NCI-H1417 (cell line): ENCODE measurements at regions not wholly inside any gene's neighbourhood (a gene's known extent, or its start where the extent isn't known, plus 50 kb on each side); places are given as distances from the start of the nearest gene placed in this dataset.

Experiments used
- DNase-seq, 3 experiments: peaks; one replicate each; lab custom pipeline; 2025; lab: John Stamatoyannopoulos, UW

- DNase-seq = peak in 2 of 3 experiments; percentile 20 to 75
These were observed 339.8 kb upstream of the CDH7 start for GRCh38 chr18:65411061-65411460.

- DNase-seq = peak in 1 of 3 experiments; percentile 38
These were observed 341.6 kb upstream of the CDH7 start for GRCh38 chr18:65409261-65409660.

- no peak for DNase-seq
These were observed 347.3 kb upstream of the CDH7 start for GRCh38 chr18:65403534-65403933.

DNA sequence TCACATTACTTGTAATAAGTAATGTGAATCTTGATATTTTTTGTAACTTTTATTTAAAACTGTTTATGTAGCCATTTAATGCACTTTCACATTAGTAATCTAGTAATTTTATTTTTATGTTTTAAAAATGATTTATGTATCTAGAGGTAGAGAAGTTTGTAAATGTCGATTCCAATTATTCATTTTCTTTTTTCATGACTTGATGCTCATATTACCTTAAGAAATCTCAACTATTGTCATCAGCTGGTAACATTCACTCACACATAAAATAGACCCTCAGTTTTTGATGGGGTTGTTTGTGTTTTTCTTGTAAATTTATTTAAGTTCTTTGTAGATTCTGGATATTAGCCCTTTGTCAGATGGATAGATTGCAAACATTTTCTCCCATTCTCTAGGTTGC lies 351.7 kb upstream of the CDH7 start:
- DNase-seq = no peak

DNA sequence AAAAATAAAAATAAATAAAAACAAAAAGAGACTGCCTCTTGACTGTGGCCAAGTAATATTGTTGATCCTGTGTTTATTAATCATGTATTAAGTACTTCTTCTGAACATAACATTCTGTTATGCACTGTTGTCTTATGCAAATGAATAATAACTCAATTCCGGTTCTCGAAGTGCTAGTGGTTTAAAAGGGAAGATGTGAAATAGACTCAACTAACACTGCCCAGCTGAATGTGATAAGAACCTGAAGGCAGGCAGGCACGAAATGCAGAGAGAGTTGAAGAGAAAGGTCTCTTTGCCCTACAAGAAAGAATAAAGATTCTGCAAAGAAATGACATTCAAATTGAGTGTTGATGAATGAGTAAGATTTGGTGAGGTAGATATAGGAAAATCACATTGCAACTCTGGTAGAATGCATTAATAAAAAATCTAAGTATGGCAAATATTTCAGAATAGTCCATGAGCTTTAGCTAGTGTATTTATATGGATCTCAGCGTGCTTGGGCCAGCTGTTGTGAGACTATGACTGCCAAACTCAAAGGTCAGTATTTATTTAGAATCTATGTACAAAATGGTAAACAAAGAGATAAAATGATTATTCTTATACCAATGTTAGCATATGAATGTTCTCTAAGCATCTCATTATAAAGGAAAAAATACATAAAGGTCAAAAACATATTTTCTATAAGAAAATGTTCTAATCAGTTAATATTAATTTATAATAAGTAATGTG lies 352.3 kb upstream of the CDH7 start:
- no peak for DNase-seq

DNA sequence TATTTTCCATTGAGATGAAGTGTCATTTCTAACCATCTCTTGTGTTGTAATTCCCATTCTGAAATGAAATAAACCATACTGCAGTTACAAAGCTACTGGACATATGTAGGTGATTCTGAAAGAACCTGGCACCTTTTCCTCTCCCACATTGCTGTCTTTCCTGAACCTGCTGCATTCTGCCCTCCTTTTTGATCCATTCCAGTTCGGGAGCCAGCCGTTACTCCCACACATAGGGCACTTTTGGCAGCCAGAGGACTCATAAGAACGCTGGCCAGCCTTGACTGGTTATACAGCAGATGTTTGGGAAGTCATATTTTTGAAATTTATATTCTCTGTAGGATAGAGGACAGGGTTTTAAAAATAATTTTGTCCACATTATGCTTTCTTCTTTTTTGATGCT lies 369.8 kb upstream of the CDH7 start:
- DNase-seq = no peak

DNA sequence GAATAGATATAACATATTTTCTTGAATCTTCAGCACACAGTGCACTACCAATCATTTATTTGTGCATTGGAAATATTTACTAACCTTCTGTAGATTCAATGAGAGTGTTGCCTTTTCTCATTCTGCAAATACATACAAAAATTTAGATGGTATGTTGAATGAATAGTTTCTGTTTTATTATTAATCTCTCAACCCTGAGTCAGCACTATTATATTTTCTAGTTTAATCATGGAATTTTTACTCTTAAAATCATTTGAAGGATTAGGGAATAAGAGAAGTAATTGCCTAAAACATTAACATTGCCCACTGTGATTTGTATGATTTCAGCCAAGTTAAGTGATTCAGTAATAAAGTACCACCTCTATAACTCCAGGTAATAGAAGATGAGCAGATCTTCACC lies 370.2 kb upstream of the CDH7 start:
- DNase-seq = no peak

GRCh38 chr18:65372904-65373303 lies 377.9 kb upstream of the CDH7 start:
- no peak for DNase-seq

DNA sequence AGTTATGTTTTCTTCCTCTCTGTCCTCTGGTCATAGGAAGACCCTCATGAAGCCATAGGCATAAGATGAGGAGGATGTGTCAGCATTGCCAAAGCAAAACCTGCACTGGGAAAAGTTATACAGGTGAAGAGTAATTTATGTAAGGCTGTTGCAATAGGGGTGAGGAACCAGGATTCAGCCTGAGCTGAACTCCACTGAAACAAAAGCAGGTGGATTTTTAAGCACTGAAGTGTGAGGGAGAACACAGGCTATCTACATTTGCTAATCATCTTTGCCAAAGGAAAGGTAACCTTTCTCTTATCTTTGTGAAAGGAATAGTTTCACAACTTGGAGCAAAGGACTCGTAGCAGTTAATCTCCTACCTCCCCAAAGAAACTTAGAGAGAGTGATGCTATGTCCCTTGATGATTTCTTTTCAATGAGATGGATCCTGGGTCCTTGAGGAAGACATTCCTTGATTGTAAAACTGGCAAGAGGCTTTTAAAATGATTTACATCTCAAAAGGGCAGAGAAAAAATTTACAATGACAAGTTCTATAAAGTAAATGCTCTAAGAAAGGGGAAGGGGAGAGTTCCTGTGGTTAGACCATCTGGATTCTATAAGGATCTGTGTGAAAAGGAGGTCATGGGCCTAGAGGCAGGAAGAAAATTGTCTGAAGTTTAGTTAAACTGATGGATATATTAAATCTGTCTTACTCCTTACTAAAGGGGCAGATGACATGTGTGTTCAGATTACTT lies 385.4 kb upstream of the CDH7 start:
- DNase-seq = no peak

GRCh38 chr18:65363911-65364632 lies 386.7 kb upstream of the CDH7 start:
- no peak for DNase-seq

DNA sequence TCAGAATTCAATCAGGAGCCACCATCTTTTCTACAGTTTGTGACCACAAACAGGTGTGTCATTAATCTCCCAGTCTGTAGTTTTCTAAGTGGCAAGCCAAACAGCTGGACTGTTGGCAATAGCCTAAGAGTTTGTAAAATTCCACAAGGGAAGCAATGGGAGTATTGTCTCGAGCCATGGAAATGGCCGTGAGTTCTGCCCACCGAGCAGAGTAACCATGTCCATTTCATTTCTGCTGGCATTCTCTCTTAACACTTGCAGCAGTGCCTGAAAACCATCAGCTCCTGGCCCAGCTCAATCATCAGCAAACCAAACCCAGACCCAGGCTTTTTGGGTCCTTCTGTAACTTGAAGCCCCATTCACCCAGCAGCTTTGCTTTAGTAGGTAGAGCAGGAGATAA lies 387.8 kb upstream of the CDH7 start:
- no peak for DNase-seq

DNA sequence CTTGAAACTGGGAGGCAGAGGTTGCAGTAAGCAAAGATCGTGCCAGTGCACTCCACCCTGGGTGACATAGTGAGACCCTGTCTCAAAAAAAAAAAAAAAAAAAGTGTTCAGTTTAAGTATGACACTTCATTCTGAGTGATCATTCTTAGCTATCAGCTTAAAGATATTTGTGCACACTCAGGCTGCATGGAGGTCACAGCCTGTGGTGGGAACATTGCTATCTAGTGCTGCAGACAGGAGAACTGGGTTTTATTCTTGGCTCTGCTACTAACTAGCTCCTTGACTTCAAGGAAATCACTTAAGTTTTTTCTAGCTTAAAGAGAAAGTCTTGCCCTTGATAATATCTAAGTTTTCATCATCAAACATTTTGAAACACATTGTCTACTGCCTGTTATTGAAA lies 391.3 kb upstream of the CDH7 start:
- DNase-seq = no peak

GRCh38 chr18:65358306-65358705 lies 392.5 kb upstream of the CDH7 start:
- DNase-seq = no peak

GRCh38 chr18:65352186-65352585 lies 398.6 kb upstream of the CDH7 start:
- no peak for DNase-seq

- no peak for DNase-seq
These were observed 401.2 kb upstream of the CDH7 start for GRCh38 chr18:65349635-65350034.

- no peak for DNase-seq
These were observed 403.4 kb upstream of the CDH7 start for GRCh38 chr18:65347446-65347845.

- no peak for DNase-seq
These were observed 404.7 kb upstream of the CDH7 start for GRCh38 chr18:65346086-65346485.

DNA sequence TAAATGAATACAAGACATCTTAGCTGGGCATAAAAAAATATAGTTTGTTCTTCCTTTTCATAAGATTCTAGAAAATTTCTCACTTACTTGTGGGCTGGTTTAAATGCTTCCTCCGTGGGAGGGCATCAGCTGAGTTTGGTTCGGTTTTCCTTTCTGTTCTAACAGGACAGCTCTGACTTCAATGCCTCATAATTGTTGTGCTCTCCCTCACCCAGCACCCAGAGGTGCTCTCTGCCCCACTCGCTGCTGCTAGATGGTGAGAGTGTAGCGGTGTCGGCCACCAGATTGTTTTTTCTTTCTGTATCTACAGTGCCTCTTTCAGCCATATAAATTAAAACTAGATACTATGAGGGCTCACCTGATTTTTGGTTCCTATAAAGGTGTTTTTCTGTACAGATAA lies 407.2 kb upstream of the CDH7 start:
- no peak for DNase-seq

GRCh38 chr18:65336411-65336810 lies 414.4 kb upstream of the CDH7 start:
- DNase-seq = peak in 2 of 3 experiments; percentile 54 to 62

- DNase-seq = peak in 2 of 3 experiments; percentile 11 to 47
These were observed 421.8 kb upstream of the CDH7 start for GRCh38 chr18:65329010-65329409.

DNA sequence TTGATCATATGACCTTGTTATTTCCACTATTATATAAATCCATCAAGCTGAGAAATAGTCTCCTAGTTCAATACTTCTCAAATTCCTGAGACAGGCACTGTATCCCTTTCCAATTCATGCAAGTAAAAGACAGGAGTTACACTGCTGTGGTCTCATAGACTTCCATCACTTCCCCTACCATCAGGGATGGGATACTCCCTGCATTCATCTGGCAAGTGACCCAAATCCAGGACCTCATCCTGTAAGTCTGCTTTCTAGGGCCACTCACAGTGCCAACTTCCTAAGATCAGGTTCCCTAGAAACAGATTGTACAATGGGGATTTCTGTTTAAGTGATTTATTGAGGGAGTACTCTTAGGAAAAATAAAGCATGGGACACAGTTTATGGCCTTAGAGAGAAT lies 424.0 kb upstream of the CDH7 start:
- DNase-seq = no peak

DNA sequence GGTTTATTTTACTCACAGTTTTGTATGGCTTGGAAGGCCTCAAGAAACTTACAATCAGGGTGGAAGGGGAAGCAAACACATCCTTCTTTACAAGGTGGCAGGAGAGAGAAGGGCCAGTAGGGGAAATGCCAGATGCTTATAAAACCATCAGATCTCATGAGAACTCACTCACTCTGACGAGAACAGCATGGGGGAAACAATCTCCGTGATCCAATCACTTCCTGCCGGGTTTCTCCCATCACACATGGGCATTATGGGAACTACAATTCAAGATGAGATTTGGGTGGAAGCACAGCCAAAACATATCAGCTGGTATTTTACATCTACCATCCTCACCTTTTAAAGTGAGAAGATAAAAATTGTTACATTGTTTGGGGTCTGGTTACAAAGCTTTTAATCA lies 427.9 kb upstream of the CDH7 start:
- no peak for DNase-seq

DNA sequence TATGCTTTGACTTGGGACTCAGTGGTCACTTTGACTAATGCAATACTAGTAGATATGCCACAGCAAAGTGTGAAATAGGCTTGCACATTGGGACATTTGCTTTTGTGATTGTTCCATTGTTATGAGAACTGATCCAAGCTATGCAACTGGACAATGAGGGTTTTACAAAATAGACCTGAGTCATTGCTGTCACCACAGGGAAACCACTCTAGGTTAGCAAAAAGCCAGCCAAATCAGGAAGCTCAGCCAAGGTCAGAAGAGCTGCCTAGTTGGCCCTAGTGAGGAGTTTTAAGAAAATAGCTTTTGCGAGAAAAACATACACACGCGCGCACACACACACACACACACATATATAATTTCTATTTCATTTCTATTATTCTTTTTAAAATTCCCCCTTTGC lies 452.4 kb upstream of the CDH7 start:
- no peak for DNase-seq
